Putamen (tissue), 1 donor: ENCODE measurements at regions not wholly inside any gene's neighbourhood (a gene's known extent, or its start where the extent isn't known, plus 50 kb on each side); places are given as distances from the start of the nearest gene placed in this dataset.
"Not testable (repeated sequence)": the region's sequence is repeated elsewhere in the genome, so short reads cannot be mapped to it uniquely, and the experiment has no call there.

Source experiments
- DNase-seq: peaks from one replicate; pipeline ENCODE4 v3.0.0-alpha.2; 2016; ENCODE audit warnings: low spot score

DNA sequence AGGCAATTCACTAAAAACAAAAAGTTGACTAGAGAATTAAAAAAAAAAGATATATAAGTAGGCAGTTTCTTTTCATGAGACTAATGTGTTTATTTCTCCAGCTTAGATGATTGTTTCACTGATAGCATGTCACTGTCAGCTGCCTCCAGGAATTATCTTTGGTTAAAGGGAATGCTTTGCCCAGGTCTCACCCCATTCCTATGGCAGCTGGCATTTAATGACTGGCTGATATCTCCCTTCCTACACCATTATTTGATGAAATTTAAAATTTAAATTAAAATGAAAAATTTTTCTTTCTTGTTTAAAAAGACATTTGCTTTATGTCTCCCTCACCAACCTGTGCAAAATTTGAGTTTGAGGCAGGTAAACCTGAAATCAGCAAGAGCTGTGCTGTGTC, 214.5 kb upstream of the PRSS1 start:
- DNase-seq, result no peak

DNA sequence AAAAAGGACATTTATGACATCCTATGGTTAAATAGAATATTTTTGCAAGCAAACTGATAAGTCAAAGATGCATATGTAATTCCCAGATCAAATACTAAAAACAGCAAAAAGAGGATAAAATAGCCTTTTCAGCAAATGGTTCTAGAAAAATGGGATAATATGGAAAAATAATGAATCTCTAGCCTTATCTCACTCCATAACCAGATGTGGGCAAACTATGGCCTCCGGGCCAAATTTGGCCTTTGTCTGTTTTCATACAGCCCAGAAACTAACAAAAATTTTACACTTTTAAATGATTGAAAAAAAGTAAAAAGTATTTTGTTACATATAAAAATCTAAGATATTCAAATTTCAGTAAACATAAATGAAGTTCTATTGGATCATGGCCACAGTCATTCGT, 215.4 kb upstream of the PRSS1 start:
- no peak for DNase-seq

DNA sequence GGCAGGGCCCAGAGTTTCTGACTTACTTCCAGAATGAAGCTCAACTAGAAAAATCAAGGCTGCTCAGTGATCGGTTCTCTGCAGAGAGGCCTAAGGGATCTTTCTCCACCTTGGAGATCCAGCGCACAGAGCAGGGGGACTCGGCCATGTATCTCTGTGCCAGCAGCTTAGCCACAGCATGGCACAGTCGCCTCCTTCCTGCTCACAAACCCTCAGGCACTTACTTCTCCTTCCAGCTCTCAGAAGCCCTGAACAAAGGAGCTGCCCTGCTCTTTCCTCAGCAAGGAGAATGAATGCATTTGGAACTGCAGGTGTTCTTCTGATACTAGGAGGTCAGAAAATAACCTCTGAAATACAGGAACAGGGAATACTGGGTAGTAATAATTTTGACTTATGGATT, 219.7 kb upstream of the PRSS1 start:
- DNase-seq, result no peak

DNA sequence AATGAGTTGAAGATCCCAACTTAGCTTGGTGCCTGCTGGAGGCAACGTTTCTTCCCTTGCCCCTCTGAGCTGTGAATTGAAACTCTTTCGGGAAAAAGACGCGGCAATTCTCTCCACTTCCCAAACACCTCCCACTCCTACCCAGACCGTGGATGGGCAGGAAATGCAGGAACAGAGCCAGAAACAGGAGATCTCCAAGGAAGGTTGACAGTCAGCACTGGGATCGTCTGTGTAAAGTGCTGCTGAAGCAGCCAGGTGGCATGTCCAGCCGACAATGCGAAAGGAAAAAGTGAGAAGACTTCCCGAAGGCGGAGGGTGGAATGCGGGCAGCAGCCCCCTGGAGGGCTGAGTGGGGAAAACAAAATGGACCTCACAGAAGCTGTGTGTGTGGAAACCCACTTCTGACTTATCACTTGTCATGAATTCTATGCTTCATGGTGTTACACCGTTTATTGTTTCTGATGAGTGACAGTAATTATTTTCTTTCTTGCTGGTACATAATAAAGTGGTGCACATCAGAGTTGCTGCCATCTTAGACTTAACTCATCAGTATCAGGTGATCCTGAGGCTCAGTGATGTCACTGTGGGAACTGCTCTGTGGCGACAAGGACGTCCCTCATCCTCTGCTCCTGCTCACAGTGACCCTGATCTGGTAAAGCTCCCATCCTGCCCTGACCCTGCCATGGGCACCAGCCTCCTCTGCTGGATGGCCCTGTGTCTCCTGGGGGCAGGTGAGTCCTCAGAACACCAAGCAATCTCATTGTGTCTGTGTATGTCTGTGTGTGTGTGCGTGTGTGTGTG, 220.5 kb upstream of the PRSS1 start:
- no peak for DNase-seq

DNA sequence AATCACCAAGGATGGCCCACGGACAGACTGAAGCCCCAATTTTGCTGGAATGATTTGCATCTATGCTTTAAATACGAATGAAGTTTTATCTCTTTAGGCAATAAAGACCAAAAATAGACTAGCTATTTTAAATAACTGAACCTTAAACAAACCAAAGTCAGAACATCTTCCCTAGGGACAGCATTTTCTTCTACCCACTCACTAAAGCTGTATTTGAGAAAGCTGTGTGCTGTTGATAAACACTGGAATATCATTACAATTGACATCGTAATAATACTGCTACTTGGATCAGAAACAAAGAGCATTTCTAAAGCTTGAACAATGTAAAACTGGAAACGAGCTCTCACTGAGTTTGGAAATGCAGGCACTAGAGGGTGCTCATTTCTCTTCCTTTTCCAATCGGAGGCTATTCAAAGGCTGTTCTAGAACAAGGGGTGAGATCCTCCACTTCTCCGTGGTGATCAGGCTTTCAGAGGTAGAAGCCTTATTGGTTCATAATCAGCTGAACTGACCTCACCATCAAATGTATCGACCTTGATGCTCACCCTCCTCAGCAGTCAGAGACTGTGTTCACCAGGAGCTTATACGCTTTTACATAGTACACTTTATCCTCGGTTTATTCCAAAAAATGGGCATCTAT, 225.3 kb upstream of the PRSS1 start:
- DNase-seq, result no peak

DNA sequence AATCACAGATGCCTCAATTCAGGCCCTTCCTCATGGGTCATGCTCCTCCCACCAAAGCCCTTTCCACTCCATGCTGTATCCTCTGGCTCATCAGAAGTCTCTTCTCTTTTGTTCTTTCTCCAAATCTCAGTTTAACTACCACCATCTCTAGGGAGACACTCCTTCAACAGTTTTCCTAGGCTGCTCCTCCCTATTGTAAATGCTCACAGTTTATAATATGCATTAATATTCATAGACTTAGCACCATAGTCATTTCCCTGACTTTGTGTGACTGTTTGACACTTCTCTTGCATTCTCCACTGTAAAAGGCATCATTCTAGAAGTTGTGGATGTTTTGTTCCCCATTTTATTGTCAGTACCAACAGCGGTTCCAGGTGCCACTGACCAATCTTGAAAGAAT, 226.5 kb upstream of the PRSS1 start:
- DNase-seq, result no peak

DNA sequence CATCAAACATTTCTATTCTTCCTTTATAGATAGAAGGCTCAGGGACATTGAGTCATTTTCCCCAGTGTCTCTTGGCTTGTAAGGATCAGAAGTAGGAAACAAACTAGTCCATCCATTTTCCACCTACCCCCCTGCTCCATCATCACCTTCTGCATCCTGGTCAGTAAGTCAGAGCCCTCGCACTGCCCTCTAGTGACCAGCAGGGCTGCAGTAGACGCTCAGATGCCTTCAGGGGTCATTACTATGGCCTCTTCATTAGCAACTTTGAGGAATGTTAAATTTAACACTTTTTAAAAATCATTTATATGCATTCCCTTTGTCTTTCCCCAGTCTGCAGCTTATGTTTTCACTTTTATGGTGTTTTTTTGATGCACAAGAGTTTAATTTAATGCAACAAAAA, 228.4 kb upstream of the PRSS1 start:
- DNase-seq, result not testable (repeated sequence)

DNA sequence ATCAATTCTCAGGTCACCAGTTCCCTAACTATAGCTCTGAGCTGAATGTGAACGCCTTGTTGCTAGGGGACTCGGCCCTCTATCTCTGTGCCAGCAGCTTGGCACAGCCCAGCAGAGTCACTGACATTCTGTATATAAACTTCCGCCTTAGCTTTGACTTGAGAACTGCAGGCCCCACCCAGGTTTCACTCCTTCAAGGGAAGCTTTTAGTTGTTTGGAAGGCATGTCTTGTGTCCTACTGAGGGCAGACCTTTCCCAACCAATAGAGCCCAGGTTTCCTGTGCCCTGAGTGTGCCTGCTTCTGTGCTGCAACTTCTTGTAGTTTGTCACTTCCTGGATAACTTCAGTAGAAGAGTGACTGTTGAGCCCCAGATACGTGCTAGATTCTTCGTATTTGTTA, 228.8 kb upstream of the PRSS1 start:
- not testable (repeated sequence) for DNase-seq

DNA sequence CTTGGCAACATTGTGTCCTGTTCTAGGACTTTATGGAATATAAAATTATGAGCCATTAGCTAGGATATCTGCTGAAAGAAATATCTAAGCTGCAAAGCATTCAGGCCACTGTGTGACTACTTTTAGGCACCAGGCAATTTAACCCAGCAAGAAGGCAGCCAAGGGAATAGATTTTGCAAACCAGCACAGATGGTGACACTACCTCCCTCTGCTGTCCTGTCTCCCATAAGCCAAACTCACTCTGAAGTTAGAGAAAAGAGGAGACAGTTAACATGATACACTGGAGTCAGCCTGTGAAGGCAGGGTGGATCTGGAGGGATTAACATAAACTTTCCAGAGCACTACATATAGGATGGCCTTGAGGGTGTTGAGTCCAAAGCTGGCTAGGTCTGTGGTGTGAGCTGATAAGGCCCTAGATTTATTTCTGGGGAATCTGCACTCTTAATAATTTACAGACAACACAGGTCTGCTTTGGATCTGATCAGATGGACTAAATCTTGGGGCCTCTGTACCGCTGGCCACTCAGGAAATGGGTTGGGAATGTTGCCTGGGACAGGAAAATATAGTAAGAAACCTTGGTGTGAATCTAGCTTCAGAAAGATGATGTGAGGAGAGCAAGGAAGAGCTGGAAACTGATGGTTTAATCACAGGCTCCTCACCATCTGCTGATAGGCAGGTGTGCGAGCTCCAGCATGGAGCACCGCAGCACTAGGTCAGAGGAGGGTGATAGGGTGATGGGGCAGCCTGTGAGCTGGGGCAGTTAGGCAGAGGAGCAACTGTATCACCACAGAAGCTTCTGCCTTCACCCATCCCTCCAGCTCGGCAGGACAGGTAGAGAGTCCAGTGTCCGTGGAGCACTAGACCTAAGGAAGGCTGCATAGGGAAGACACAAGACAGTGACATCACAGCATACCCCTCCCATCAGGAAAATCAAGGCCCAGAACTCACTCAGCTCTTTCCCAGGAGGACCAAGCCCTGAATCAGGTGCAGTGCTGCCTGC, 229.9 kb upstream of the PRSS1 start:
- no peak for DNase-seq

DNA sequence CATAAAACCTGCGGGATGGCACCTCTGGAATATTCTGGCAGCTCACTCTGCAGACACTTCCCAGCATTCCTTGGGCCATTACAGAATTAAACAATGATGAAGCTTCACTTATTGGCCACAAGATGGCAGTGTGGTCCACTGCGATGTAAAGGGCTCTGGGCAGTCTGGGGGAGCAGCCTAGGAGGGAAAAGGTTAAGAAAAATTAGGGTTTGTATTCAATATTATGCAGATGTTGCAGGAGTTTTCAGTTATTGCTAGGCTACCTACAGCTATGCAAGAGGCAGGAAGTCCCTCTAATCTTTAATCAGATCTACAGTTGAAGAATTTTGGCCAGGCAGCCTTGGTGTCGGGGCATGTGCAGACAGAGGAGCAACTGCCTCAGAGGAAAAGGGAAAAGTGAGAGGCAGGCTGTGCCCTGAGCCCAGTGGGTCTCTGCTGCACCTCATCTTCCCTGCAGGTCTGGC, 233.2 kb upstream of the PRSS1 start:
- peak; percentile 61 for DNase-seq

DNA sequence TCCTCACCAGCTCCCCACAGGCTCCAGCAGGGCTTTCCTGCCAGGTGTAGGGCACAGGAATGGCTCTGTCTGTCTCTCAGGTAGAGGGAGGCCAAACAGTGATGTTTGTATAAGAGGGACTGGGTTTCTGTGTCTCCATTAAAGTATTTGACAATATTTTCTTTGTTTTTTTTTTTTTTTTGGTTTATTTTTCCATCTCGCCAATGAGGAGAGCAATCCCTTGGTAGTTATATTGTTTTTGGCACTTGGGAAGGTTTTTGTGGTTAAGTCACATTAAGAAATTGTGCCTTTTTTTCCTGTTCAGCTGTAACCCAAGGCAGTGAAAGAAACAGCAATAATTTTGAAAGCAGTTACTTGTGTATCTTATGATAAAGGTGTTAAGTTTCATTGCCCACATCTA, 234.6 kb upstream of the PRSS1 start:
- DNase-seq, result not testable (repeated sequence)

DNA sequence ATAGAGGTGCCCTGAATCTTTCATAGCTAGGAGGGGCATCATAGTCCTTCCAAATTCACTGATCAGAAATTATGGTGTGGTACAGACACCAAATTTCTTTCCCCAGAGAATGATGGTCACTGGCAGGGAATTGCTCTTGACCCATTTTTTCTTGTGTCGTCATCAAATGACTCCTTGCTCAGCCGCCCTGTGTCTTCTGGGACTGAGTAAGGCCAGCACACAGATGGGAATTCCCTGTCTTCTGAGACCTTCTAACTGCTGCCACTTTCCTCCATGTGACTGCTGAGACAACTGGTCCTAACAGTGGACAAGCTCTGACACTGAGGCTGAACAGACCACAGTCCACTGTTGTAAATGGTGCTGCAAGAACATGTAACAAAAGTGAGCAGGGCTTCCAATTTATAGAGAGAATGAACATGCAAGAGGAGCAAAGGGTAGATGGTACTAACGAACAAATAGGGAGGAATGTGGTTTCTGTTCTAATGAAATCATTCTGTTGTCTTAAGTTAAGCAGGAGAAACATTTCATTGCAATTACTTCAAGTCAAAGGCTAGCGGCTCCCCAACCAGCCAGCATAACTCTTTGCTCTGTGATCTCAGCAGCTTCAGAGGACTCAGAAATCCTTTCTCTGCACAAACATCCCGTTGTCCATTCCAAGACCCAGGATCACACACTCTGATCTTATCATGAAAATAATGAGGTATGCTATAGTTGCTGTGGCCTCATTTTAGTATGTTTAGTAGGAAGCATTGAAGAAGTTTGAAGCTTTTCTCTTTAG, 235.9 kb upstream of the PRSS1 start:
- no peak for DNase-seq

DNA sequence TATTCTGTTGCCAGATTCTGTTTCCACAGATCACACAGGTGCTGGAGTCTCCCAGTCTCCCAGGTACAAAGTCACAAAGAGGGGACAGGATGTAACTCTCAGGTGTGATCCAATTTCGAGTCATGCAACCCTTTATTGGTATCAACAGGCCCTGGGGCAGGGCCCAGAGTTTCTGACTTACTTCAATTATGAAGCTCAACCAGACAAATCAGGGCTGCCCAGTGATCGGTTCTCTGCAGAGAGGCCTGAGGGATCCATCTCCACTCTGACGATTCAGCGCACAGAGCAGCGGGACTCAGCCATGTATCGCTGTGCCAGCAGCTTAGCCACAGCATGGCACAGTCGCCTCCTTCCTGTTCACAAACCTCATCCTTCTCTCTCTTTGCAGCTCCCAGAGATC, 237.5 kb upstream of the PRSS1 start:
- DNase-seq, result no peak

DNA sequence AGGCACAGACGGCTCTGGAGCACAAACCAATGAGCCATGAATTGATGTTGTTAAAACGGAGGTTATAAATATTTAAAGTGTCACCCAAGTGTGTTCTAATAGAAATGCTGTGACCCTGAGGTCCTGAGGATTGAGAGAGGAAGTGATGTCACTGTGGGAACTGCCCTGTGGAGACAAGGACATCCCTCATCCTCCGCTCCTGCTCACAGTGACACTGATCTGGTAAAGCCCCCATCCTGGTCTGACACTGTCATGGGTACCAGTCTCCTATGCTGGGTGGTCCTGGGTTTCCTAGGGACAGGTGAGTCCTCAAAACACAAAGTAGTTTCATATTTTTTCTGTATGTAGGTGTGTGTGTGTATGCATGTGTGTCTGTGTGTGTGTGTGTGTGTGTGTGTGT, 237.9 kb upstream of the PRSS1 start:
- no peak for DNase-seq

DNA sequence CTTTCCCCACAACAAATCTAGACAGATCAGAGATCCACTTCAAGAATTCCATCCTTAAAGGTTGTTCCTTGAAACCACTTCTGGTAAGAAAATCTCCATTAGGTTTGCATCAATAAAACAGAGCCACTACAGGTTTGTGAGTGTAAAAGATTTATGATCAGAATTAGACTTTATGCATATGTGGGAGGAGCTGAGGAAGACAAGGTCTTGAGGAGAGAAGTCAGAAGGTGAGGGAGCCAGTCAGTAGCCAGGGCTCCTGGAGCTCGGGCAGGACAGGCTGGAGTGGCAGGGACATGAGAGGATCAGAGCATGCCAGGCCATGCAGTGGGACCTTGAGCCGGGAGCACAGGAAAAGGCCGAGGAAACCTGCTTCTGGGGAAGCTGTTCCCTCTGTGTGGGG, 240.0 kb upstream of the PRSS1 start:
- not testable (repeated sequence) for DNase-seq

DNA sequence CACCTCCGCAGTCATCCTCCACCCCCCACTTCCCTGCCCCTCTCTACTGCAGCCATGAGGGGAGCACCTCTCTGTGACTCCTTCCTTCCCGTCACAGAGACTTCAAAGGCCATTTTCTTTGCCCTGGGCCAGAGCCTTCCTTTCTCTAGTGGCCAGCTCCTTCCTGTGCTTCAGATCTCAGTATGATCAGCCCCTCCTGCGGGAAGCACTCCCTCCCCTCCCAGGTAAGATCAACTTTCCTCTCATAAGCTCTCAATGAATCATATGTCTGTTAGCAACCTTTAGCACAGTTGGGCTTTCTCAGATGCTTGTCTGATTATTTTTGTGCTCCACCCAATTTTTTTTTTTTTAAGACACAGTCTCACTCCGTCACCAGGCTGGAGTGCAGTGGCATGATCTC, 241.0 kb upstream of the PRSS1 start:
- DNase-seq, result no peak

DNA sequence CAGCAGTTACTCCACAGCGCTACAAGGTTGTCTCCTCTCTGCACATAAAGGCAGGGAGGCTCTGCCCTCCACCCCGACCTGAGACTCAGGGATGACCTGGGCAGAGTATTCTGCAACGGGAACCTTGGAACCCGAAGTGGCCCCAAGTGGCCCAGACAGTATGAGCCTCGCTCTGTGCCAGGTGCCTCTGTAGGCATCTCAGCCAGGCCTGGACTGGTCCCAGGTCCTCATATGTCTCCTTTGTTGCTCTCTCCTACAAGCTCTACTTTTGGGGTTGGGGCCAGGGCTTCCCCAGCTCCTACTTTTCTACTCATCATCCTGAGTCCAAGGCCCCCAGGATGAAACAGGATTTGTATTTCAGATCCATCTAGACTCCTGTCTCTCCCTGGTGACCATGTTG, 241.5 kb upstream of the PRSS1 start:
- no peak for DNase-seq

DNA sequence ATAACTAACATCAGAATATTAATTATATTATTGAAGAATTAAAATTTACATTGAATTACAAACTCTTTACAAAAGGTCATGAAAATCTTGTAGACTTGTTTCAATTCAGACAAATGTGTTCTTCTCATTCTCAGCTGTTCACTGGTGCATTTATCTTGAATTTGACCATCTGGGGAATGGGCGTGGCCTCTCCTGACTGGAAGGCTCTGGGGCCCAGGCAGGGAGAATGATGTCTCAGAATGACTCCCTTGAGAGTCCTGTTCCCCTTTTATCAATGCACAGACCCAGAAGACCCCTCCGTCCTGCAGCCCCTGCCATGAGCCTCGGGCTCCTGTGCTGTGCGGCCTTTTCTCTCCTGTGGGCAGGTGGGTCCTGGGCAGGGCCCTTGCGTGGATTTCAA, 242.2 kb upstream of the PRSS1 start:
- DNase-seq, result not testable (repeated sequence)

DNA sequence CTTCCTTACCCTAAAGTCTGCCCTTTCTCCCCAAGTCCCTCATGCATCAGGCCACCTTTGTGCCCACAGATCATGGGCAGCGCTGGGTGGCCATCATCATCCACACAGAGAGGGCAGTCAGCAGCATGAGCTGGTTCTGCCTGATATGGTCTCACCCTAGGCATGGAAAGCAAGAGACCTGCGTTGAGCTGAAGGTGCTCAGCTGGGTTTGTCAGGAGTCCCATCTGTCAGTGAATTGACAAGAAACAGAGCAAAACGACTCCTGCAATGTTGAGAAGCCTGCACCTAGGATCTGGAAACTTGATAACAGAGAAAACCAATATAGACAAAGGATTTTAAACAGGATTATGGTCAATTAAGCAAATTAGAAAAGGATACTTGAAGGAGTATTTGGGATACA, 242.7 kb upstream of the PRSS1 start:
- no peak for DNase-seq

DNA sequence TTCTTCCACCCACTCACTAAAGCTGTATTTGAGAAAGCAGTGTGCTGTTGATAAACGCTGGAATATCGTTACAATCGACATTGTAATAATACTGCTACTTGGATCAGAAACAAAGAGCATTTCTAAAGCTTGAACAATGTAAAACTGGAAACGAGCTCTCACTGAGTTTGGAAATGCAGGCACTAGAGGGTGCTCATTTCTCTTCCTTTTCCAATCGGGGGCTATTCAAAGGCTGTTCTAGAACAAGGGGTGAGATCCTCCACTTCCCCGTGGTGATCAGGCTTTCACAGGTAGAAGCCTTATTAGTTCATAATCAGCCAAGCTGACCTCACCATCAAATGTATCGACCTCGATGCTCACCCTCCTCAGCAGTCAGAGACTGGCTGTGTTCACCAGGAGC, 245.3 kb upstream of the PRSS1 start:
- not testable (repeated sequence) for DNase-seq

DNA sequence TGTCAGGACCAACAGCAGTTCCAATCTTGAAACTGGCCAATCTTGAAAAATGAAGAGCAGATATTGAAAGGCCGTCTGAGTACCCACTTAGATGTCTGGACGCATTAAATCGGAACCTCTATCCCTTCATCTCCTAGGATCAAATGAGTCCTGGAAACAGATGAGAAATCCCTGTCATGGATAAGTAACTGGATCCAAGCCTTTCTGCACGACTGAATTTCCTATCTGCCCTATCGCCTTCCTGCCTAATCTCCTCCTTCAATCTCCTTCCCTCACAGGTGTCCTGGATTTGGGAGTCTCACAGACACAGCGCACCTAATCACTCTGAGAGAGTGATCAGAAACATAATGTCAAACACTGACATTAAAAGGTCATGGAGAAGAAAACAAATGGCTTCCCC, 245.2 kb upstream of the PRSS58 start:
- no peak for DNase-seq

DNA sequence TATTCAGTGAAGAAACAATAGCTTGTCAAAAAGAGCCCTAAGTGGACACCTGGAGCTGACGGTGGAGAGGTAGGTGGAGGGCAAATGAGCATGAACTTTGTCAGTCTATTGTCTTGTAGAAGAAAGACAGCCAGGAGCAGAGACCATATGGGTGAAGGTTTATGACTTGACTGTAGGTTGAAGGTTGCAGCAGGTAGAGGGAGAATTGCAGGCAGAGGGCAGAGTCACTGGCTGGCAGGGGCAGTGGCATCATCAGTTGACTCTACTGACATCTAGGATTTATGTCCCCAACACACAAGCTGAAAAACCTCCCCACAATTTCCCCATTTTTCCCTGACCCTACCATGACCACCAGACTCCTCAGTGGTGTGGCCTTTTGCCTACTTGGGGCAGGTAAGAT, 243.6 kb upstream of the PRSS58 start:
- no peak for DNase-seq
